Neural cell (in vitro differentiated cells): ENCODE measurements at regions not wholly inside any gene's neighbourhood (a gene's known extent, or its start where the extent isn't known, plus 50 kb on each side); places are given as distances from the start of the nearest gene placed in this dataset.

Experiments
- H2AFZ ChIP-seq: fragments of 200-600, 300-800 bp; sonication (generic), shearing (Covaris generic); 2 replicates; pipeline ENCODE4 v1.6.0; 2014; ENCODE audit warnings: low read depth, mild to moderate bottlenecking, antibody characterized with exemption, low read length, moderate library complexity
- H3F3A ChIP-seq: fragments of 200-600 bp; shearing (Covaris generic); 2 replicates; pipeline ENCODE4 v1.6.1; 2016; ENCODE audit warnings: mild to moderate bottlenecking, moderate library complexity, mixed read lengths, antibody characterized with exemption, low read length; ENCODE audit not compliant: insufficient read depth, poor library complexity, severe bottlenecking
- H3K27ac ChIP-seq: fragments of 200-600, 300-800 bp; sonication (generic), shearing (Covaris generic); 2 replicates; pipeline ENCODE4 v1.5.1; 2014; ENCODE audit warnings: mild to moderate bottlenecking, low read length, moderate library complexity
- H3K27me3 ChIP-seq: fragments of 300-800, 200-600 bp; sonication (generic), shearing (Covaris generic); 2 replicates; pipeline ENCODE4 v1.6.0; 2014; ENCODE audit warnings: mild to moderate bottlenecking, low read depth, low read length, moderate library complexity; ENCODE audit not compliant: insufficient read depth
- H3K36me3 ChIP-seq: fragments of 300-800, 200-600 bp; sonication (generic), shearing (Covaris generic); 2 replicates; pipeline ENCODE4 v1.5.1; 2014; ENCODE audit warnings: mild to moderate bottlenecking, antibody characterized with exemption, low read length, moderate library complexity; ENCODE audit not compliant: insufficient read depth
- H3K4me2 ChIP-seq: fragments of 300-800, 200-600 bp; sonication (generic), shearing (Covaris generic); 2 replicates; pipeline ENCODE4 v1.6.0; 2014; ENCODE audit warnings: mild to moderate bottlenecking, low read length
- H3K4me3 ChIP-seq: fragments of 300-800, 200-600 bp; sonication (generic), shearing (Covaris generic); 2 replicates; pipeline ENCODE4 v1.5.1; 2014; ENCODE audit warnings: mild to moderate bottlenecking, low read length, moderate library complexity
- H3K79me2 ChIP-seq: fragments of 200-600 bp; shearing (Covaris generic); replicated peaks from 2 replicates; pipeline ENCODE4 v1.6.0; 2014; ENCODE audit warnings: mild to moderate bottlenecking, low read length, moderate library complexity; ENCODE audit not compliant: insufficient read depth
- H3K9ac ChIP-seq: fragments of 300-800, 200-600 bp; sonication (generic), shearing (Covaris generic); 2 replicates; pipeline ENCODE4 v1.6.1; 2016; ENCODE audit warnings: mild to moderate bottlenecking, low read length, mixed read lengths
- H3K9me2 ChIP-seq: fragments of 200-600 bp; shearing (Covaris generic); 2 replicates; pipeline ENCODE4 v1.6.1; 2016; ENCODE audit warnings: mild to moderate bottlenecking, low read length, mixed read lengths; ENCODE audit not compliant: insufficient read depth
- H3K9me3 ChIP-seq: fragments of 200-600, 300-800 bp; sonication (generic), shearing (Covaris generic); 2 replicates; pipeline ENCODE4 v1.6.1; 2016; ENCODE audit warnings: mild to moderate bottlenecking, mixed run types, low read length, moderate library complexity, mixed read lengths
- H4K20me1 ChIP-seq: fragments of 200-600 bp; shearing (Covaris generic); 2 replicates; pipeline ENCODE4 v1.6.1; 2016; ENCODE audit warnings: mild to moderate bottlenecking, mixed run types; ENCODE audit not compliant: insufficient read depth
- CTCF ChIP-seq: fragments of 450-650 bp; IDR thresholded peaks from 2 replicates; pipeline ENCODE4 v1.5.1; 2014; ENCODE audit warnings: antibody characterized with exemption, mild to moderate bottlenecking, moderate library complexity; ENCODE audit not compliant: poor library complexity, severe bottlenecking
- EP300 ChIP-seq: fragments of 450-650 bp; conservative IDR thresholded peaks from 2 replicates; pipeline ENCODE4 v1.6.1; 2014; ENCODE audit warnings: antibody characterized with exemption, mild to moderate bottlenecking, moderate library complexity; ENCODE audit not compliant: poor library complexity, severe bottlenecking
- EZH2 ChIP-seq: fragments of 200-600, 300-800 bp; shearing (Covaris generic), sonication (generic); IDR thresholded peaks from 2 replicates; pipeline ENCODE4 v1.6.1; 2014; ENCODE audit warnings: antibody characterized with exemption, low read length, borderline replicate concordance, mild to moderate bottlenecking; ENCODE audit not compliant: insufficient read depth, poor library complexity, severe bottlenecking
- MXI1 ChIP-seq: fragments of 450-650 bp; conservative IDR thresholded peaks from 2 replicates; pipeline ENCODE4 v1.6.1; 2014; ENCODE audit warnings: antibody characterized with exemption, mild to moderate bottlenecking; ENCODE audit not compliant: poor library complexity, severe bottlenecking
- POLR2AphosphoS5 ChIP-seq: IDR thresholded peaks from 2 replicates; pipeline ENCODE4 v1.6.1; 2012
- RAD21 ChIP-seq: fragments of 450-650 bp; conservative IDR thresholded peaks from 2 replicates; pipeline ENCODE4 v1.6.1; 2014; ENCODE audit warnings: antibody characterized with exemption, mild to moderate bottlenecking, moderate library complexity
- REST ChIP-seq: IDR thresholded peaks from 2 replicates; pipeline ENCODE4 v1.6.1; 2012; ENCODE audit warnings: borderline replicate concordance
- SMC3 ChIP-seq: fragments of 450-650 bp; conservative IDR thresholded peaks from 2 replicates; pipeline ENCODE4 v1.6.1; 2014; ENCODE audit warnings: antibody characterized with exemption, mild to moderate bottlenecking, moderate library complexity; ENCODE audit not compliant: poor library complexity
- TAF1 ChIP-seq: IDR thresholded peaks from 2 replicates; pipeline ENCODE4 v1.6.1; 2012; ENCODE audit warnings: low read depth

GRCh38 chr11:81673001-81673400, 1060.7 kb downstream of the FAM181B start:
- H3K4me3 ChIP-seq = no peak overlapping the region
- no peaks in the 10 kb centered on the region for H3F3A ChIP-seq
- no peaks in the 10 kb centered on the region for H3K79me2 ChIP-seq
- H3K27ac ChIP-seq = no peak overlapping the region
- no peaks in the 10 kb centered on the region for H3K36me3 ChIP-seq
- no peaks in the 10 kb centered on the region for H3K27me3 ChIP-seq
- H3K9me3 ChIP-seq = no peaks in the 10 kb centered on the region
- no peak overlapping the region for H3K9ac ChIP-seq
- H2AFZ ChIP-seq = no peak overlapping the region
- no peak overlapping the region for H3K4me2 ChIP-seq
- H3K9me2 ChIP-seq = no peaks in the 10 kb centered on the region
- H4K20me1 ChIP-seq = no peaks in the 10 kb centered on the region
- TF ChIP-seq TAF1 = no peak
- no peak for TF ChIP-seq RAD21
- TF ChIP-seq MXI1 = no peak
- no peak for TF ChIP-seq EZH2
- no peak for TF ChIP-seq REST
- no peak for TF ChIP-seq CTCF
- TF ChIP-seq SMC3 = no peak
- no peak for TF ChIP-seq POLR2AphosphoS5
- no peak for TF ChIP-seq EP300

- Histone ChIP-seq H4K20me1 (no peaks in the 10 kb centered on the region), H3K9ac (no peak overlapping the region)
These were observed 1063.6 kb downstream of the FAM181B start for GRCh38 chr11:81669935-81670543.

More at GRCh38 chr11:81669935-81670543, 1063.6 kb downstream of the FAM181B start:
- Histone ChIP-seq H3K36me3 (no peaks in the 10 kb centered on the region), H2AFZ (no peak overlapping the region), H3K27me3 (no peaks in the 10 kb centered on the region), H3K4me2 (no peak overlapping the region), H3F3A (no peaks in the 10 kb centered on the region), H3K27ac (no peak overlapping the region), H3K9me3 (no peaks in the 10 kb centered on the region), H3K4me3 (no peak overlapping the region), H3K79me2 (no peaks in the 10 kb centered on the region), H3K9me2 (no peaks in the 10 kb centered on the region)
- TF ChIP-seq TAF1 = no peak
- no peak for TF ChIP-seq RAD21
- no peak for TF ChIP-seq EZH2
- no peak for TF ChIP-seq SMC3
- TF ChIP-seq POLR2AphosphoS5 = peak; percentile 75
- TF ChIP-seq REST = no peak
- peak; percentile 86 for TF ChIP-seq EP300
